Sigmoid colon (tissue), 6 donors: ENCODE measurements at regions not wholly inside any gene's neighbourhood (a gene's known extent, or its start where the extent isn't known, plus 50 kb on each side); places are given as distances from the start of the nearest gene placed in this dataset.

Source experiments
- DNase-seq: peaks from one replicate; pipeline ENCODE4 v3.0.0-alpha.2; 2019
- H3K27ac ChIP-seq, 4 donors: fragments of 200-600 bp; sonication (generic); one replicate each; pipeline ENCODE4 v1.5.1; 2016 to 2019; ENCODE audit warnings: mild to moderate bottlenecking in 1 of 4
- H3K27me3 ChIP-seq, 3 donors: fragments of 200-600 bp; sonication (generic); one replicate each; pipeline ENCODE4 v1.5.1; 2019; ENCODE audit warnings: mild to moderate bottlenecking in 1 of 3
- H3K36me3 ChIP-seq, 4 donors: fragments of 200-600 bp; sonication (generic); one replicate each; pipeline ENCODE4 v1.5.1; 2016 to 2019
- H3K4me1 ChIP-seq, 4 donors: fragments of 200-600 bp; sonication (generic); one replicate each; pipeline ENCODE4 v1.5.1; 2017 to 2019
- H3K4me3 ChIP-seq, 4 donors: fragments of 200-600 bp; sonication (generic); one replicate each; pipeline ENCODE4 v1.5.1; 2017 to 2019; ENCODE audit warnings: mild to moderate bottlenecking in 2 of 4, moderate library complexity in 1 of 4
- H3K9me3 ChIP-seq, 4 donors: fragments of 200-600 bp in 3 of 4; sonication (generic) in 3 of 4; one replicate each; pipeline versions ENCODE4 v1.5.1 to v1.6.1; 2013 to 2019
- EP300 ChIP-seq, 4 donors: sonication (generic); formaldehyde crosslinking; IDR thresholded peaks; one replicate each; pipeline ENCODE4 v1.6.1; 2017; ENCODE audit warnings: antibody characterized with exemption in 4 of 4
- POLR2A ChIP-seq, 2 donors: fragments of 450-650 bp; IDR thresholded peaks; one replicate each; pipeline ENCODE4 v1.6.1; 2016; ENCODE audit warnings: antibody characterized with exemption in 2 of 2, mild to moderate bottlenecking in 2 of 2, moderate library complexity in 2 of 2
- POLR2AphosphoS5 ChIP-seq, 4 donors: sonication (generic); formaldehyde crosslinking; IDR thresholded peaks; one replicate each; pipeline ENCODE4 v1.6.1; 2017; ENCODE audit warnings: antibody characterized with exemption in 4 of 4
- WGBS, 2 donors: extraction: QIAGEN DNeasy Blood & Tissue Kit; methylation state at CpG; one replicate each; pipeline ENCODE4 v1.1.7; 2013; 5-methylcytosine and 5-hydroxymethylcytosine counted together
- intact Hi-C: fragments of 100-400 bp; cut with DNase I; formaldehyde crosslinking; loops from one replicate; pipeline ENCODE4 v1.15.1; 2023
- TF ChIP-seq, protein P1 (sequence below), 4 experiments: fragments of 450-650 bp in 3 of 4; fragments of 200-600 bp in 1 of 4; IDR thresholded peaks; one replicate each; pipeline ENCODE4 v1.5.1; 2016 to 2019; ENCODE audit warnings: antibody characterized with exemption in 4 of 4, mild to moderate bottlenecking in 3 of 4, moderate library complexity in 2 of 4
- donor health status: healthy with polysubstance abuse.
- donor health status: healthy.

DNA sequence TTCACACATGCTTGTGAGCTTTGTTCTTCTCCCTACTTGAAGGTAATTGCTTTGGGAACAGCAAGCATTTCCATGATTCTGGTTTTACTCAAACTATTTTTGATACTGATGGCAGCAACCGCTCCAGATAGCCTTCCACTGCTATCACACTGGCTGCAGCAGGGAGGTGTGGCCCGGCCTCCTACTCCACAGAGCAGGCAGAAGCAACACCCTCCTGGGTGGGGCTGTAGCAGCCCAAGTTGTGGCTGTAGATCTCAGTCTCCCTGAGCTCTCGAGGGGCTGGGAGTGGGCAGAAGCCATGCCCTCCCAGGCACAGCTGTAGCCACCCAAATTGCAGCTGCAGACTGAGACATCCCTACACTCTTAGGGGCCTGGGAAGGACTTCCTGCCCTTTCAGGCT lies 878.8 kb upstream of the GBE1 start:
- no peaks in the 10 kb centered on the region for H3K36me3 ChIP-seq
- no peaks in the 10 kb centered on the region for H3K27me3 ChIP-seq
- H3K4me1 ChIP-seq = no peaks in the 10 kb centered on the region
- intact Hi-C loops = no loop called here
- no peak overlapping the region for H3K4me3 ChIP-seq
- no peak for TF ChIP-seq EP300 (IDR thresholded peaks at IDR 0.05)
- TF ChIP-seq, protein P1, sequence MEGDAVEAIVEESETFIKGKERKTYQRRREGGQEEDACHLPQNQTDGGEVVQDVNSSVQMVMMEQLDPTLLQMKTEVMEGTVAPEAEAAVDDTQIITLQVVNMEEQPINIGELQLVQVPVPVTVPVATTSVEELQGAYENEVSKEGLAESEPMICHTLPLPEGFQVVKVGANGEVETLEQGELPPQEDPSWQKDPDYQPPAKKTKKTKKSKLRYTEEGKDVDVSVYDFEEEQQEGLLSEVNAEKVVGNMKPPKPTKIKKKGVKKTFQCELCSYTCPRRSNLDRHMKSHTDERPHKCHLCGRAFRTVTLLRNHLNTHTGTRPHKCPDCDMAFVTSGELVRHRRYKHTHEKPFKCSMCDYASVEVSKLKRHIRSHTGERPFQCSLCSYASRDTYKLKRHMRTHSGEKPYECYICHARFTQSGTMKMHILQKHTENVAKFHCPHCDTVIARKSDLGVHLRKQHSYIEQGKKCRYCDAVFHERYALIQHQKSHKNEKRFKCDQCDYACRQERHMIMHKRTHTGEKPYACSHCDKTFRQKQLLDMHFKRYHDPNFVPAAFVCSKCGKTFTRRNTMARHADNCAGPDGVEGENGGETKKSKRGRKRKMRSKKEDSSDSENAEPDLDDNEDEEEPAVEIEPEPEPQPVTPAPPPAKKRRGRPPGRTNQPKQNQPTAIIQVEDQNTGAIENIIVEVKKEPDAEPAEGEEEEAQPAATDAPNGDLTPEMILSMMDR (IDR thresholded peaks at IDR 0.05) = no peak
- TF ChIP-seq POLR2A (IDR thresholded peaks at IDR 0.05) = no peak
- TF ChIP-seq POLR2AphosphoS5 (IDR thresholded peaks at IDR 0.05) = no peak
- no peak overlapping the region for H3K27ac ChIP-seq
- no peaks in the 10 kb centered on the region for H3K9me3 ChIP-seq
- no peak for DNase-seq
- WGBS, 2 donors = 55 to 78% methylated on average over 3 of the region's 3 CpGs

DNA sequence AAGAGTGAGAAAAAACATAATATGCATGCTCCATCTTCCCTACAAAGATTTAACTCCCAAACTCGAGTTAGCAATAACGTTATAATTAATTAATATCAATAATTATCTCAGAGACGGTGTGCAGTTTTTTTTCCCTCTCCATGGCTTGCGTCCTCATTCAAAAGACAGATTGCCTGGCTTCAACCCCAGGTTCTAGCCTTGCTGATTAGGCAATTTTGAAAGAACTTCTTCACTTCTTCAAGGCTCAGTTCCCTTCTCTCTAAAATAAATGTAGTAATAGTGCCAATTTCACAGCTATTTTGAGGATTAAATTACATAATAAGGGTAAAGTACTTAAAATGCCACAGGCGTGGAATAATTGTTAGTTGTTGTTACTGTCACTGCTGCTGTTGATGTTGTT lies 876.1 kb upstream of the GBE1 start:
- TF ChIP-seq, protein P1 (IDR thresholded peaks at IDR 0.05) = no peak
- TF ChIP-seq POLR2AphosphoS5 (IDR thresholded peaks at IDR 0.05) (no peak), POLR2A (IDR thresholded peaks at IDR 0.05) (no peak), EP300 (IDR thresholded peaks at IDR 0.05) (no peak)
- H3K4me3 ChIP-seq = no peak overlapping the region

DNA sequence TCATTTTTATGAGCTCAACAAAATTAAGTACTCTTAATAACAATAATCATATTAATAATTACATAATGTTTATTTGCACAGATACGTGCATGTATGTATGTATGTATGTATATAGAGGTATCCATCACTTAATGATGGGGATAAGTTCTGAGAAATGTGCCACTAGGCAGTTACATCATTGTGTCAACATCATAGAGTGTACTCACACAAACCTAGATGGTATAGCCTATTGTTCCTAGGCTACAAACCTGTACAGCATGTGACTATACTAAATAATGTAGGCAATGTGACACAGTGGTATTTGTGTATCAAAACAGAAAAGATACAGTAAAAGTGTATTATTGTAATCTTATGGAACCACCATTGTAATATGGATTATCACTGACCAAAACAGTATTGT lies 874.7 kb upstream of the GBE1 start:
- TF ChIP-seq, protein P1 (IDR thresholded peaks at IDR 0.05) = no peak
- TF ChIP-seq EP300 (IDR thresholded peaks at IDR 0.05) (no peak), POLR2AphosphoS5 (IDR thresholded peaks at IDR 0.05) (no peak), POLR2A (IDR thresholded peaks at IDR 0.05) (no peak)
- Histone ChIP-seq H3K9me3 (no peaks in the 10 kb centered on the region), H3K27me3 (no peaks in the 10 kb centered on the region), H3K4me1 (no peaks in the 10 kb centered on the region), H3K27ac (no peak overlapping the region), H3K4me3 (no peak overlapping the region), H3K36me3 (no peaks in the 10 kb centered on the region)
- WGBS, 2 donors = 54 to 73% methylated on average over 1 of the region's 1 CpG
- no peak for DNase-seq
- intact Hi-C loops = no loop called here

More for the DNA sequence above, 876.1 kb upstream of the GBE1 start:
- intact Hi-C loops = no loop called here
- Histone ChIP-seq H3K4me1 (no peaks in the 10 kb centered on the region), H3K9me3 (no peaks in the 10 kb centered on the region), H3K27ac (no peak overlapping the region), H3K27me3 (no peaks in the 10 kb centered on the region), H3K36me3 (no peaks in the 10 kb centered on the region)
- DNase-seq = no peak
- WGBS, 2 donors = 82 to 87% methylated on average over 5 of the region's 5 CpGs

DNA sequence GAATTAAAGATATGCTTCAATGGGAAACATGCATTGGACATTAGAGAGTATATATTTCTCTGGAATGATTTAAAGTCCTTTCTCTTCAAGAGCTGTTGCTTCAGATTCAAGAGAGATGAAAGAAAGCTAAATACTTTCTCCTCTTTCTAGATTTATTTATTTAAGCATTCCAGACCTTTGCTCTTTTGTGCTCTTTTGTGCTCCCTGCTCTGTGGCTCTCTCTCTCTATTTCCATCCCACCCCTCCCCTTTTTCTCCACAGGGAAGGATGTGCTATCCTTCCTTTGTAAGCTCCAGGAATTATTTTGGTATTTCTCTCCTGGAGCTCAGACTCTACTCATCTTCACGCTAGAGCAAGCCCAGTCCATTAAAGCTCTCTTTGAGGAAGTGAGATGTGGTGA lies 871.9 kb upstream of the GBE1 start:
- WGBS, 2 donors = 52% methylated on average over 1 of the region's 1 CpG
- no peak overlapping the region for H3K4me3 ChIP-seq
- no peak overlapping the region for H3K27ac ChIP-seq
- DNase-seq = no peak
- no peaks in the 10 kb centered on the region for H3K27me3 ChIP-seq
- TF ChIP-seq POLR2AphosphoS5 (IDR thresholded peaks at IDR 0.05) = no peak
- TF ChIP-seq, protein P1 (IDR thresholded peaks at IDR 0.05) = no peak
- TF ChIP-seq EP300 (IDR thresholded peaks at IDR 0.05) = no peak
- TF ChIP-seq POLR2A (IDR thresholded peaks at IDR 0.05) = no peak
- intact Hi-C loops = no loop called here
- H3K9me3 ChIP-seq = no peaks in the 10 kb centered on the region
- no peaks in the 10 kb centered on the region for H3K36me3 ChIP-seq
- H3K4me1 ChIP-seq = no peaks in the 10 kb centered on the region

DNA sequence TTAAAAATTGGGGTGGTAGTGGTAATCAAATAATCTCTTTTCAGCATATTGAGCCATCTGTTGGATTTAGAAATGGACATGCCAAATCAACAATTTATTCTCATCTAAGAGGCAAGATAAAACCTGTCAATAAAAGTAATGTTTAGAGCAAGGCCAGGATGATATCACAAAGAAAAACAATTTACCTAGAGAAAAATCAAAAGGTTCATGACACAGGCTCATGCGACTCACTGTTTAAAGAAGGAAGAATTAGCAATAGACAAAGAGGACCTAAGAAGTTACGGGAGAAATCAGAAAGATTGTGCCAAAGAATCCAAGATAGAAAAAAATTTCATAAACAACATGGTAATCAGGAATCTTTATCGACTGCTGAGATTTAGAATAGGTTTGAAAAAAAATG lies 868.5 kb upstream of the GBE1 start:
- Histone ChIP-seq H3K27me3 (no peaks in the 10 kb centered on the region), H3K4me3 (no peak overlapping the region), H3K9me3 (no peaks in the 10 kb centered on the region), H3K27ac (no peak overlapping the region), H3K4me1 (no peaks in the 10 kb centered on the region), H3K36me3 (no peaks in the 10 kb centered on the region)
- intact Hi-C loops = no loop called here
- 83 to 90% methylated on average over 3 of the region's 3 CpGs for WGBS, 2 donors
- no peak for TF ChIP-seq POLR2AphosphoS5 (IDR thresholded peaks at IDR 0.05)
- TF ChIP-seq EP300 (IDR thresholded peaks at IDR 0.05) = no peak
- TF ChIP-seq POLR2A (IDR thresholded peaks at IDR 0.05) = no peak
- TF ChIP-seq, protein P1 (IDR thresholded peaks at IDR 0.05) = no peak
- DNase-seq = no peak
